ENCODE measurements at regions not wholly inside any gene's neighbourhood (a gene's known extent, or its start where the extent isn't known, plus 50 kb on each side); places are given as distances from the start of the nearest gene placed in this dataset.

DNA sequence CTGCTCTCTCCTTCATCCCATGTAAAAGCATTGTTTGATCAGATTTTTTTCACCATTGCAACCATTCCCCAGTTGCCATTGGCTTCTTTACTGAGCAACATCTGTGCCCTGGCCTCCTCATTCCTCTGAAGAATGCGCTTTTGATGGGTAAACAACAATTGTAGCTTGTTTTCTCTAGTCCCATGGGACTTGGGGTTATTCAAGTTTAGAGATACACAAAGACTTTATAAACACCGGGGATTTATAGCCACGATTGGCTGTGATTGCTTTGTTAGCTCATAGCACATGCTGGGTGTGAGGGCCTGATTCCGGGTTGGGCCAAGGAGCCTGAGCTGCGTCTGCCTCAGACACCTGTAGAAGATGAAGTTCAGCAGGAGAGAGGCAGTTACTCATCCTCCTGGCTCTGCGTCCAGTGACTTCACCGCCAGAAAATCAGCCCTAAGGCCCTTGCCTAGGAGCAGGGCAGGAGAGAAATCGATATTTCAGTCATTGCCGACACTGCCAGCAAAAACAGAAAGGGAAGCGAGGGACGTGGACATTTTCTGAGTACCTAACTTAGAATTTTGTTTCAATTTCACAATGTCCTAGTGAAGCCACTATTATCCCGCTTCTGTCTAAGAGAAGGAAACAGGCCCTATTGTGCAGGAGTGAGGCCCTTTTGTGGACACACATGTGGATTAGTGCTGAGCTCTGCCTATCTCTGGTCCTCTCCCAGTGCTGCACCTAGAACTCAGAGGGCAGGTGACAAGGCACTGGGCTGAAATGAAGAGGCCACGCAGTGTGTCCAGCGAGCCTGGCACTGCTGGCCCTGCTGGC is 159.8 kb upstream of the USP24 start:
- Mint-ChIP-seq H3K9me3 (no peaks in the 10 kb centered on the region), H3K36me3 (no peaks in the 10 kb centered on the region), H3K4me1 (ENCODE audit: low read depth) (peaks cover 2% of the 10 kb centered on the region), H3K27ac (no peak overlapping the region), H3K4me3 (no peak overlapping the region), H3K27me3 (peaks cover 5% of the 10 kb centered on the region)
- intact Hi-C loops (cut with micrococcal nuclease) = loop anchor here (5.0 to 10.0 kb wide), 2 partner anchors 107 to 1340 kb away; no protein-coding TSS in a partner anchor
- DNase-seq = no peak
- POLR2A ChIA-PET = no interaction called here
- CTCF ChIA-PET = interaction anchor here (0.7 to 2.6 kb wide), 25 partner anchors 9 to 1333 kb away, joined by 3 to 14 read pairs (median 4); no protein-coding TSS in a partner anchor

DNA sequence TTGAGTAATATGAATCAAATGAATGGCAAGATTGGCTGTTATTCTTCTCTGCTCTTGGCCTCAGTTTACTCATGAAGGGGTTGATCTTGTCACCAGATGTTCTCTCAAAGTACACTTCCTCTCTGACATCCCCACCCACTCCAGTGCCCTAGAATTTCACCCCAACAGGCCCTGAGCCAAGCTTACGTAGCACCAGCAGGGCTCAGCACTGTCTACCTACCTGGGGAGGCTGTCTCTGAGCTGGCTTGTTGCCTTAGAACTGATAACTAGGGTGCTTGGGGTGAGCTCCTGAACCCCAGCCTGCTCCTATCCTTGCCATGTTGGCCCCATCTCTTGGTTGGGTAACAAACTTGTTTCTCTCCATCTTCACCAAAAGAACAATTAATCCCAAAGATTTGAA is 159.1 kb upstream of the USP24 start:
- Mint-ChIP-seq H3K4me1 (ENCODE audit: low read depth) (peaks cover 2% of the 10 kb centered on the region), H3K9me3 (no peaks in the 10 kb centered on the region), H3K27ac (no peak overlapping the region), H3K27me3 (peaks cover 8% of the 10 kb centered on the region), H3K4me3 (no peak overlapping the region), H3K36me3 (peaks cover 2% of the 10 kb centered on the region)
- ChIA-PET POLR2A (no interaction called here), CTCF (interaction anchor here (0.7 to 2.6 kb wide), 10 partner anchors 11 to 1334 kb away, joined by 3 to 13 read pairs (median 4); no protein-coding TSS in a partner anchor)
- no peak for DNase-seq
- intact Hi-C loops (cut with micrococcal nuclease) = loop anchor here (10.0 kb wide), 1 partner anchor 1341 kb away; no protein-coding TSS in a partner anchor

DNA sequence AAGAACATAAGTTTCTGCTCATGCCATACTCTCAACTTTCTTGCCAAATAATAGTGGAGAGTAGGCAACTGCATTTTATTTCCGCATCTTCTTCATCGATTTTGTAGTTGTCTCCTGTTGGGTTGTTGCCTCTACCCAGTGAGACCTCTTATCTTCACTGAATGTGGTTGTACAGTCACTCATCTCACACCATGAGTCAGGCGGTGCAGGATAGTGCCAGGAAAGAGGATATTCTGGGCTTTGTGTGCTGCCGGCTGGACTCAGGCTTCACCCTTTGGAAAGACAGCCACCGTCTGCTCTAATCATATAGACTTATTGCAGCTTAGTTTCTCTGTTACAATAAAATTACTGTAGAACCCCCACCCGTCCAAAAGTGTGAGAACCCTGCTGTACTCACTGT is 154.3 kb upstream of the USP24 start:
- Mint-ChIP-seq H3K4me1 (ENCODE audit: low read depth) (no peaks in the 10 kb centered on the region), H3K36me3 (peaks cover 2% of the 10 kb centered on the region), H3K4me3 (no peak overlapping the region), H3K27ac (no peak overlapping the region), H3K9me3 (peaks cover 7% of the 10 kb centered on the region), H3K27me3 (peaks cover 13% of the 10 kb centered on the region)
- no peak for DNase-seq
- ChIA-PET POLR2A (no interaction called here), CTCF (no interaction called here)
- intact Hi-C loops (cut with micrococcal nuclease) = no loop called here

DNA sequence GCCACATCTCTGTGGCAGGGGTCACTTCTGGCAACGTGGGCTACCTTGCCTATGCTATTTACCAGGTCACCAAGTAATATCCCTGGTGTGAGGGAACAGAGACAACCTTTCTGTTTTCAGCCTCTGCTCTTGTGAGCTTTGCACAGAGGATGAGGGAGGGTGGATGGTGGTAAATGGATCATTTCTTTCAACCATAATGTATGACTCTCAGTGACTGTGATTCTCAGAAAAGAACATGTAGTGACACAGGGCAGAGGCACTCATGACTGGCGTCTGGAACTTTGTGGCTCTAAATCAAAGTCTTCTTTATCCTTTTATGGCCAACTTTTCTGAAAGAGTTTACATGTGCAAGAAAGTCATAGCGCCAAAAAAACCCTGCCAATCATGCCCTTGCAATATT is 153.5 kb upstream of the USP24 start:
- Mint-ChIP-seq H3K9me3 (peaks cover 7% of the 10 kb centered on the region), H3K27me3 (peaks cover 16% of the 10 kb centered on the region), H3K27ac (no peak overlapping the region), H3K36me3 (peaks cover 2% of the 10 kb centered on the region), H3K4me1 (ENCODE audit: low read depth) (no peaks in the 10 kb centered on the region), H3K4me3 (no peak overlapping the region)
- CTCF ChIA-PET = no interaction called here
- POLR2A ChIA-PET = no interaction called here
- DNase-seq = no peak
- intact Hi-C loops (cut with micrococcal nuclease) = no loop called here

DNA sequence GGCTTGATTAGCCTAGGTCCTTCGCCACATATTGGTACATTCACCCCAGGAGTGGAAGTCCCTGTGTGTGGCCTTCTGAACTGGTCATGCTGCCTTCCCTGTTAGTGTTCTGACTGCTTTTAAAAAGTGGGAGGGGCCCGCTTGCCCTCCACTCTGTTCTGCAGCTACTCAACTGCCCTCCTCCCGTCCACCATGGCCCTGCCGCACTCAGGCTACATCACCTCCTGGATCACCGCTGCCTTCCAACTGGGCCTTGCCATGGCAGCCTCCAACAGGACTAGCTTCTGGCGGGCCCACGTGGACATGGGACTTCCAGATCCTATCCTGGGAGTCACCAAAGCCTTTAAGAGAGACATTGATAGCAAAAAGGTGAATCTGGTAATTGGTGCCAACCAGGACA is 152.1 kb upstream of the USP24 start:
- H3K4me3 Mint-ChIP-seq = no peak overlapping the region
- peaks cover 16% of the 10 kb centered on the region for H3K27me3 Mint-ChIP-seq
- ChIA-PET CTCF (interaction anchor here (1.4 kb wide), 1 partner anchor 9 kb away, joined by 4 read pairs; no protein-coding TSS in a partner anchor), POLR2A (no interaction called here)
- no peak for DNase-seq
- H3K27ac Mint-ChIP-seq = no peak overlapping the region
- peaks cover 2% of the 10 kb centered on the region for H3K36me3 Mint-ChIP-seq
- H3K4me1 Mint-ChIP-seq (ENCODE audit: low read depth) = peaks cover 9% of the 10 kb centered on the region
- intact Hi-C loops (cut with micrococcal nuclease) = no loop called here
- H3K9me3 Mint-ChIP-seq = peaks cover 7% of the 10 kb centered on the region

DNA sequence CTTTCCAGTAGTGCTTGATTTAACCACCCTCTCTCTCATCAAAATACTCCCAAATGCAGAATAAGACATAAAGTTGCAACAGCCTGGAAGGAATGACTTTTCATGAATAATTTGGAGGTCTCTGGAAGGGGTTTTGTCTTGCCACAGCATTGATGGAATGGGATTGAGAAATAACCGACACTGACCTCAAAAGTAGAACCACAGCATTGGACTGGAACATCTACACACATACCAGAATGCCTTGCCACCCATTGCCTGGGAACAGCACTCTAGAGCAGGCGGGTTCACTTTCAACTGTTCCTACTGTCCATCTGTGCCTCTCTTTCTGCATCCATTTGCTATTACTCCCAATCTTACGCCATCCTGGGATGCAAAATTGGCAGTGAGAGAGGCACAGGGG is 149.1 kb upstream of the USP24 start:
- no peak overlapping the region for H3K4me3 Mint-ChIP-seq
- H3K27ac Mint-ChIP-seq = no peak overlapping the region
- ChIA-PET POLR2A (no interaction called here), CTCF (interaction anchor here (1.4 to 3.1 kb wide), 3 partner anchors 12 to 26 kb away, joined by 3 to 14 read pairs (median 3); no protein-coding TSS in a partner anchor)
- H3K4me1 Mint-ChIP-seq (ENCODE audit: low read depth) = peaks cover 9% of the 10 kb centered on the region
- H3K36me3 Mint-ChIP-seq = no peaks in the 10 kb centered on the region
- DNase-seq = no peak
- peaks cover 7% of the 10 kb centered on the region for H3K9me3 Mint-ChIP-seq
- intact Hi-C loops (cut with micrococcal nuclease) = no loop called here
- H3K27me3 Mint-ChIP-seq = peaks cover 16% of the 10 kb centered on the region

DNA sequence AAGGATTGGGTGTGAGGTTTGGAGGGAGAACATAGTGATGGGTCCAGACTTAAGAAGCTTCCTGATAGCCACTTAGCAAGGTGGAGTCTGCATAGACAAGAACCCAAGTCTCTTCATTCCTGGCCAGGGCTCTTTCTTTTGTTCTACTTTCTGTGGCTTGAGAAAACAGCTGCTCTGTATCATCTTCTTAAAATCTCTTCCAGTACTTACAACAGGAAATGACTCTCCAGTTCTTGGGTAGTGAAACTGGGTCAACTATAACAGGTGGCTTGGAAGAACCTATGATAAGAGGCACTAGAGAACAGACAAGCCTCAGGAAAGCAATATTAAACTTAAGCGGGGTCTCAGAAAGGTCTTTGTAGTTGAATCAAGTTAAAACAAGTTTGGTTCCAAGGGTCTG is 148.1 kb upstream of the USP24 start:
- H3K36me3 Mint-ChIP-seq = no peaks in the 10 kb centered on the region
- intact Hi-C loops (cut with micrococcal nuclease) = no loop called here
- H3K9me3 Mint-ChIP-seq = peaks cover 4% of the 10 kb centered on the region
- no peak overlapping the region for H3K4me3 Mint-ChIP-seq
- H3K27ac Mint-ChIP-seq = peak overlapping the region; percentile 53
- DNase-seq = no peak
- ChIA-PET POLR2A (no interaction called here), CTCF (interaction anchor here (0.6 to 3.1 kb wide), 6 partner anchors 11 to 25 kb away, joined by 3 to 14 read pairs (median 3); no protein-coding TSS in a partner anchor)
- H3K4me1 Mint-ChIP-seq (ENCODE audit: low read depth) = peaks cover 9% of the 10 kb centered on the region
- H3K27me3 Mint-ChIP-seq = peaks cover 16% of the 10 kb centered on the region

DNA sequence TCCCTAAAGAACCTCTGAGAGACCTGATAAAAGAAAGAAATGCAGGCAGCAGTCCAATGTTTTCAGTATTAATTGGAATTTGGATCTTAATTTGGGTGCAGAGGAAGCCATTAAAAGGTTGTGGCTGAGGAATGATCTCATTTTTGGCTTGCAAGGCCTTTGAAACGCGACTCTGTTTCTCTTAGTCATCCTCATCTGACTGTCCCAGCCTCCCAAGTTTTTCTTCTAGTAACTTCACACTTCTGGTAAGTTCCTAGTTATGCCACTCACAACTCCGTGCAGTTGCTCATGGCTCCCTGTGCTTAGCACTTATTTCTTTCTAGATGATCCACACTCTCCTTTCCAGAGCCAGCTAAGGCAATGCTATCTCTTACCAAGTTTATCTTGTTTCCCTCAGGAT is 147.4 kb upstream of the USP24 start:
- H3K4me3 Mint-ChIP-seq = no peak overlapping the region
- intact Hi-C loops (cut with micrococcal nuclease) = no loop called here
- CTCF ChIA-PET = interaction anchor here (1.3 to 3.1 kb wide), 6 partner anchors 12 to 24 kb away, joined by 3 to 14 read pairs (median 3); no protein-coding TSS in a partner anchor

DNA sequence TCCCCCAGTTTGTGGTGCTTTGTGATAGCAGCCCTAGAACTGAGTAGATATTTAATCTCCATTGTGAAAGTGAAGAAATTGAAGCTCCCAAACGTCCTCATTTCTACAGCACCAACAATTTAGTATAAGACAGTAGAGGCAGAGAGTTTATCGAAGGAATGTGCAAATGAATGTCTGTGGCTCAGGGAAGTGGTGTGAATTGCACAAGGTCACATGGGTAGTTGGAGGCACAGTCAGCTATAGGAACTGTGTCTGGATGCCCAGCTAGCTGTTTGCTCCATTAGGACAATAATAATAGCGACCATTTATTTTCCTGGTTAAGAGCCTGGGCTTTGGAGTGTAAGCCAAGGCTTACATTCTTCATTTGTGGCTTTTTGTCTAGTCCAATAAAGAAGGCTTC is 144.4 kb upstream of the USP24 start:
- intact Hi-C loops (cut with micrococcal nuclease) = no loop called here
- peaks cover 9% of the 10 kb centered on the region for H3K27me3 Mint-ChIP-seq
- ChIA-PET POLR2A (no interaction called here), CTCF (interaction anchor here (0.9 to 1.7 kb wide), 3 partner anchors 15 to 22 kb away, joined by 3 to 7 read pairs (median 4); no protein-coding TSS in a partner anchor)
- H3K4me1 Mint-ChIP-seq (ENCODE audit: low read depth) = peaks cover 9% of the 10 kb centered on the region
- no peaks in the 10 kb centered on the region for H3K36me3 Mint-ChIP-seq
- DNase-seq = no peak
- H3K4me3 Mint-ChIP-seq = no peak overlapping the region
- H3K9me3 Mint-ChIP-seq = no peaks in the 10 kb centered on the region
- H3K27ac Mint-ChIP-seq = no peak overlapping the region

More for the DNA sequence above, 147.4 kb upstream of the USP24 start:
- Mint-ChIP-seq H3K4me1 (ENCODE audit: low read depth) (peaks cover 9% of the 10 kb centered on the region), H3K27me3 (peaks cover 14% of the 10 kb centered on the region), H3K36me3 (no peaks in the 10 kb centered on the region), H3K27ac (peak overlapping the region; percentile 53), H3K9me3 (no peaks in the 10 kb centered on the region)
- no peak for DNase-seq
- POLR2A ChIA-PET = no interaction called here

DNA sequence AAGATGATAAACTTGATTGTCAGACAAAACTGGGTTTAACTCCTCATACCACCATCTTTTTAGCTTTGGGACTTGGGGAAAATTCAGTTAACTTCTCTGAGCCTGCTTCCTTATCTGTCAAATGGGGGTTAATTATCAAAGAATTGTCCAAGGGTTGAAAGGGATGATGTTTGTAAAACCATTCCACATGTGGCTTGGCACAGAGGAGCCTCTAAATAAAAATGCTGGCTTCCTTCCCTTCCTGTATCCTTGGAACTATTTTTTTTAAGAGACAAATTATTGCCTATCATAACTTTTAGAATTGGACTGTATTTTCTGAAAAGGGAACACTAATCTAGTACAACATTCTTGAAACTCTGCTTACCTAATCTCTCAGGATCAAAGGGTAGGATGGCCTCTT is 143.4 kb upstream of the USP24 start:
- Mint-ChIP-seq H3K27me3 (peaks cover 6% of the 10 kb centered on the region), H3K4me3 (no peak overlapping the region), H3K36me3 (no peaks in the 10 kb centered on the region), H3K9me3 (no peaks in the 10 kb centered on the region), H3K4me1 (ENCODE audit: low read depth) (peaks cover 9% of the 10 kb centered on the region), H3K27ac (no peak overlapping the region)
- ChIA-PET POLR2A (no interaction called here), CTCF (interaction anchor here (1.3 to 1.7 kb wide), 2 partner anchors 16 to 25 kb away, joined by 3 to 4 read pairs; no protein-coding TSS in a partner anchor)
- no peak for DNase-seq
- intact Hi-C loops (cut with micrococcal nuclease) = no loop called here

DNA sequence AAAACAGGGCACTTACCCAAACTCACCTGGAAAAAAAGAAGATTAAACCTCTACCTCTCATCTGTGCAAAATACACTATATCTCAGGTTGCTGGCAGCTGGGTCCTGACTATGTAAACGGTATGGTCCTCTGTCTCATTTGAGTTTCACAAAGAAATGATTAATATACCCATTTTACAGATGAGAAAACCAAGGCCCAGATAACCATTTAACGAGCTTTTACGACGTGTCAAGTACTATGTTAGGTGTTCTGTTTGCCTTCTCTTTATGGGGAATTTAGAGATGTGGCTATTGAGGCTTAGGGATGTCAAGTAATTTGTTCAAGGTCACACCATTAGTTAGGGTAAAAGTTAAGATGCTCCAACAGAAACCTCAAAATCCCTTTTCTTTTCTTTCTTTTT is 140.4 kb upstream of the USP24 start:
- no peaks in the 10 kb centered on the region for H3K4me1 Mint-ChIP-seq (ENCODE audit: low read depth)
- peaks cover 8% of the 10 kb centered on the region for H3K27me3 Mint-ChIP-seq
- no peaks in the 10 kb centered on the region for H3K9me3 Mint-ChIP-seq
- H3K36me3 Mint-ChIP-seq = no peaks in the 10 kb centered on the region
- CTCF ChIA-PET = interaction anchor here (3.0 kb wide), 1 partner anchor 21 kb away, joined by 7 read pairs; no protein-coding TSS in a partner anchor
- H3K4me3 Mint-ChIP-seq = no peak overlapping the region
- intact Hi-C loops (cut with micrococcal nuclease) = no loop called here
- H3K27ac Mint-ChIP-seq = no peak overlapping the region
- POLR2A ChIA-PET = no interaction called here
- DNase-seq = no peak

DNA sequence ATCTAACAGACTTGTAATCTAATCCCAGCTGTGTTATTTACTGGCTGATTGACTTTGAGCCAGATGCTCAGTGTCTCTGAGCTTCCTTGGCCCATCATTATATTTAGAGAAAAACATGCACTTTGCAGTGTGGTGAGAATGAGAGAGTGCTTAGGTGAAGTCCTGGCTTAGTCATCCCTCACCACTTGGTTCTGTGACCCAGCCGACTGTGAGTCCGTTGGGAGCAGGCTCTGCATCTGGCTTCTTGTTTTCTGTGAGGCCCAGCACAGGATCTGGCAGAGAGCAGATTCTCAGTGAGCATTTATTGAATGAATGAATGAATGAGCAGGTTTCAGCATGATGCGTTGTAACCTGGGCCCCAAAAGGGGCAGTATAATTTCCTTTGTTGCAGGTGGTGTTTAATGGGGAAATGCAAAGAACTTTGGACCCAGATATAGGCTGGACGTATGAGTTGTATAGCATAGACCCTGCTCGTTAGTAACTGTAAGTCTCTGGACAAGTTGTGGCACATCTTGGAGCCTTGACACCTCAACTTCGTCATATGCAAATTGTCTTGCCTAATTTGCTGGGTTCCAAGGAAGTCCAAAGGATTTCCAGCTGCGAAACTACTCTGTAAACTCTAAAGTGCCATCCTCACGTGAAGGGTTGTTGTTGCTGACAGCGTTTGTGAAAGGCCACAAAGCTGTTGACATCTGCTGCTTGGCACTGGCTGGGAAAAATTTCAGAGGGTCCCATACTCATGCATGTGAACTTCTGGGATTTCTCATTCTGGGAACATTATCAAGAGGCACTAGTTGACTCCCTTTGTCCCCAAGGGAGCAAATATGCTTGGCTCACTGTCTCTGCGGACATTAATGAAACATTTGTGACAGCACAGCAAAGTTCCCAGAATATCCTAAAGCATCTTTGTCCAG is 138.8 kb upstream of the USP24 start:
- H3K27me3 Mint-ChIP-seq = peaks cover 8% of the 10 kb centered on the region
- ChIA-PET CTCF (interaction anchor here (3.0 kb wide), 1 partner anchor 23 kb away, joined by 7 read pairs; no protein-coding TSS in a partner anchor), POLR2A (no interaction called here)
- H3K4me1 Mint-ChIP-seq (ENCODE audit: low read depth) = no peaks in the 10 kb centered on the region
- H3K4me3 Mint-ChIP-seq = no peak overlapping the region
- H3K27ac Mint-ChIP-seq = no peak overlapping the region
- DNase-seq = no peak
- H3K36me3 Mint-ChIP-seq = no peaks in the 10 kb centered on the region
- H3K9me3 Mint-ChIP-seq = no peaks in the 10 kb centered on the region
- intact Hi-C loops (cut with micrococcal nuclease) = no loop called here

Data from activated CD4-positive, alpha-beta memory T cell treated with anti-CD3 and anti-CD28 coated beads for 36 hours (primary cell).